Mesendoderm (in vitro differentiated cells): ENCODE measurements at regions not wholly inside any gene's neighbourhood (a gene's known extent, or its start where the extent isn't known, plus 50 kb on each side); places are given as distances from the start of the nearest gene placed in this dataset.
"Not testable (repeated sequence)": the region's sequence is repeated elsewhere in the genome, so short reads cannot be mapped to it uniquely, and the experiment has no call there.

Experiments
- DNase-seq: peaks from one replicate; pipeline ENCODE4 v3.0.0; 2013
- H2AK5ac ChIP-seq: 2 replicates; pipeline ENCODE4 v1.6.1; 2013; ENCODE audit warnings: low read length, inconsistent platforms
- H2BK120ac ChIP-seq: 2 replicates; pipeline ENCODE4 v1.6.1; 2013; ENCODE audit warnings: low read depth, mild to moderate bottlenecking, low read length, moderate library complexity, mixed read lengths
- H2BK15ac ChIP-seq: replicated peaks from 2 replicates; pipeline ENCODE4 v1.6.1; 2013; ENCODE audit warnings: low read depth, mild to moderate bottlenecking, moderate library complexity
- H2BK5ac ChIP-seq: 2 replicates; pipeline ENCODE4 v1.6.1; 2013; ENCODE audit warnings: low read length, inconsistent platforms
- H3K18ac ChIP-seq: 2 replicates; pipeline ENCODE4 v1.6.1; 2013; ENCODE audit warnings: mild to moderate bottlenecking, low read length, mixed read lengths
- H3K23ac ChIP-seq: one replicate; pipeline ENCODE4 v1.6.1; 2013; ENCODE audit warnings: low read length
- H3K27ac ChIP-seq: 2 replicates; pipeline ENCODE4 v1.5.1; 2013; ENCODE audit warnings: low read depth, mild to moderate bottlenecking, inconsistent platforms, low read length, moderate library complexity
- H3K27me3 ChIP-seq: 2 replicates; pipeline ENCODE4 v1.6.1; 2013; ENCODE audit warnings: low read length, control low read depth, mild to moderate bottlenecking, inconsistent platforms; ENCODE audit not compliant: insufficient read depth, poor library complexity
- H3K36me3 ChIP-seq: 2 replicates; pipeline ENCODE4 v1.6.1; 2013; ENCODE audit warnings: low read length, inconsistent platforms; ENCODE audit not compliant: control insufficient read depth, insufficient read depth
- H3K4ac ChIP-seq: one replicate; pipeline ENCODE4 v1.6.1; 2013; ENCODE audit warnings: low read depth, mild to moderate bottlenecking, low read length, moderate library complexity
- H3K4me1 ChIP-seq: 2 replicates; pipeline ENCODE4 v1.6.1; 2013; ENCODE audit warnings: low read depth, low read length, inconsistent platforms; ENCODE audit not compliant: control insufficient read depth
- H3K4me2 ChIP-seq: 2 replicates; pipeline ENCODE4 v1.6.1; 2013; ENCODE audit warnings: low read length
- H3K4me3 ChIP-seq: 2 replicates; pipeline ENCODE4 v1.5.1; 2013; ENCODE audit warnings: mild to moderate bottlenecking, low read length
- H3K56ac ChIP-seq: one replicate; pipeline ENCODE4 v1.6.1; 2013; ENCODE audit warnings: low read length
- H3K79me1 ChIP-seq: 2 replicates; pipeline ENCODE4 v1.6.1; 2013; ENCODE audit warnings: low read length, inconsistent platforms
- H3K79me2 ChIP-seq: 2 replicates; pipeline ENCODE4 v1.6.1; 2013; ENCODE audit warnings: mild to moderate bottlenecking, low read length; ENCODE audit not compliant: control insufficient read depth, insufficient read depth
- H3K9ac ChIP-seq: 2 replicates; pipeline ENCODE4 v1.6.1; 2013; ENCODE audit warnings: low read length, inconsistent platforms
- H4K5ac ChIP-seq: one replicate; pipeline ENCODE4 v1.6.1; 2013; ENCODE audit warnings: low read length
- H4K8ac ChIP-seq: one replicate; pipeline ENCODE4 v1.6.1; 2013; ENCODE audit warnings: low read depth, mild to moderate bottlenecking, control low read depth, low read length, moderate library complexity
- WGBS: extraction: QIAGEN DNeasy Blood & Tissue Kit; methylation state at CpG from one replicate; pipeline ENCODE4 v1.1.7; 2013; ENCODE audit warnings: low lambda C conversion rate, missing lambda C conversion rate; ENCODE audit not compliant: insufficient coverage; ENCODE audit errors: extremely low coverage; 5-methylcytosine and 5-hydroxymethylcytosine counted together

- H2AK5ac ChIP-seq, H3K56ac ChIP-seq, H2BK120ac ChIP-seq, H3K79me1 ChIP-seq, H3K36me3 ChIP-seq, H4K8ac ChIP-seq, H2BK15ac ChIP-seq, DNase-seq, H3K4ac ChIP-seq, H4K5ac ChIP-seq, H3K4me1 ChIP-seq, H3K9ac ChIP-seq, H3K4me2 ChIP-seq, H2BK5ac ChIP-seq, H3K79me2 ChIP-seq, H3K18ac ChIP-seq, H3K27me3 ChIP-seq, H3K27ac ChIP-seq, H3K23ac ChIP-seq, H3K4me3 ChIP-seq: not testable (repeated sequence)
- WGBS = no CpG with 5 or more reads among the region's 4 CpGs
These were observed 487.2 kb upstream of the ADGRL4 start for GRCh38 chr1:79493702-79494101.

- not testable (repeated sequence) for H2AK5ac ChIP-seq, H3K27me3 ChIP-seq, H3K23ac ChIP-seq, H3K4me3 ChIP-seq, H3K36me3 ChIP-seq, H3K79me2 ChIP-seq, H3K4me1 ChIP-seq, H4K8ac ChIP-seq, H3K56ac ChIP-seq, H4K5ac ChIP-seq, H2BK5ac ChIP-seq, H3K4me2 ChIP-seq, H3K9ac ChIP-seq, H3K4ac ChIP-seq, H3K18ac ChIP-seq, H2BK15ac ChIP-seq, H2BK120ac ChIP-seq, DNase-seq, H3K79me1 ChIP-seq
- no CpG with 5 or more reads among the region's 4 CpGs for WGBS
- peak overlapping the region; percentile 70 for H3K27ac ChIP-seq
These were observed 482.1 kb upstream of the ADGRL4 start for GRCh38 chr1:79488572-79489121.

GRCh38 chr1:79478728-79479373 is 472.3 kb upstream of the ADGRL4 start:
- no peak overlapping the region for H4K8ac ChIP-seq
- no peaks in the 10 kb centered on the region for H3K79me2 ChIP-seq
- no CpG with 5 or more reads among the region's 9 CpGs for WGBS

DNA sequence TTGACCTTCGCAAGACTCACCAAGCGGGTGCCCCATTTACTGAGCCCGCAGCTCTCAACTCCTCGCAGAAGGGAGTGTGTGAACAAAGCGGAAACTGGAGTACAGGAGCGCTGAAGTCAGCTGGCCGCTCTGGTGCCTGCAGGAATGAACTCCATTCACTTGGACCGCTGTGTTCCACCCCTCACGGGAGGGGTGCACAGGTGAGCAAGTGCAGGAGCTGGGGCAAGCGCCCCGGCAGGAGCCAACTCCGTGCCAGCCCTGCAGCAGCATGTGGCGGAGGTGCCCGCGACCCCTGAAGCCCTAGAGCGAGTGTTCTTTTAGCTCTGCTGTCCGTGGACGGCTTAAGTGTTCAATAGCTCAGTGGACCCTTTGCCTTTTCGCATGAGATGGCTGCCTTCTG is 471.6 kb upstream of the ADGRL4 start:
- Histone ChIP-seq H3K4me1 (no peaks in the 10 kb centered on the region), H2BK15ac (no peak overlapping the region), H4K5ac (no peak overlapping the region), H3K9ac (no peak overlapping the region), H3K27me3 (no peaks in the 10 kb centered on the region), H3K23ac (no peak overlapping the region), H3K79me1 (no peaks in the 10 kb centered on the region), H3K4me2 (no peak overlapping the region), H2BK120ac (no peak overlapping the region), H4K8ac (no peak overlapping the region), H3K56ac (no peak overlapping the region), H3K27ac (no peak overlapping the region), H2BK5ac (no peak overlapping the region), H3K18ac (no peak overlapping the region), H3K4ac (no peak overlapping the region), H2AK5ac (no peak overlapping the region), H3K4me3 (no peak overlapping the region), H3K79me2 (no peaks in the 10 kb centered on the region), H3K36me3 (no peaks in the 10 kb centered on the region)
- no CpG with 5 or more reads among the region's 19 CpGs for WGBS
- DNase-seq = no peak

More at GRCh38 chr1:79478728-79479373, 472.3 kb upstream of the ADGRL4 start:
- Histone ChIP-seq H3K36me3 (no peaks in the 10 kb centered on the region), H3K27me3 (no peaks in the 10 kb centered on the region), H3K4ac (no peak overlapping the region), H3K79me1 (no peaks in the 10 kb centered on the region), H3K4me3 (no peak overlapping the region), H3K23ac (no peak overlapping the region), H3K56ac (no peak overlapping the region), H2BK120ac (no peak overlapping the region), H3K18ac (no peak overlapping the region), H3K27ac (no peak overlapping the region), H3K9ac (no peak overlapping the region), H2BK5ac (no peak overlapping the region), H4K5ac (no peak overlapping the region), H2BK15ac (no peak overlapping the region), H2AK5ac (no peak overlapping the region), H3K4me2 (no peak overlapping the region), H3K4me1 (no peaks in the 10 kb centered on the region)
- DNase-seq = no peak

DNA sequence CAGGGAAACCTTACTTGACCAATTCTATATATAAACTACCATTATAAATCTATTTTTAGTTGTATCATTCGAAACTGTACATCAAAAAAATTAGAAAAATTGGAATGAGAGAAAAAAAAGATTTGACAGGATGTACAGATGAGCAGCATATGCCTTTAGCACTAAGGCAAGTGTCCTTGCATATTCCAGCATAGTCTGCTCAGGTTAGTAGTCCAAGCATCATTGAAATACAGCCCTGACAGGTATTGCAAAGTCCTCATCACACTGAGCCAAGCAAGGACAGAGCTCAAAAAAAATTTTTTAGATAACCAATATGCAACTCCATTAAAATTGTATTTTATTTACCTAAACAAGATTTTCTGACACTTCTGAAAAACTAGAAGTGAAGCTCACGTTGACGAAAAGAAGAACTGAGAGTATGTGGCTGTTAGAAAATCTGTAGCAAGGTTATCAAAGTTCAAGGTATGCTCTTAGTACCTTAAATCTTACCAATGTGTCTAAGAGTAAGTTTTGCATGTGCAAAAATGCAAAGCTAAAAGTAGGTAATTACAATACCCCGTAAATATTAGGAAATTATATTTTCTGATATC is 465.6 kb upstream of the ADGRL4 start:
- 100% methylated on average over 1 of the region's 4 CpGs for WGBS
- H4K8ac ChIP-seq = no peak overlapping the region

DNA sequence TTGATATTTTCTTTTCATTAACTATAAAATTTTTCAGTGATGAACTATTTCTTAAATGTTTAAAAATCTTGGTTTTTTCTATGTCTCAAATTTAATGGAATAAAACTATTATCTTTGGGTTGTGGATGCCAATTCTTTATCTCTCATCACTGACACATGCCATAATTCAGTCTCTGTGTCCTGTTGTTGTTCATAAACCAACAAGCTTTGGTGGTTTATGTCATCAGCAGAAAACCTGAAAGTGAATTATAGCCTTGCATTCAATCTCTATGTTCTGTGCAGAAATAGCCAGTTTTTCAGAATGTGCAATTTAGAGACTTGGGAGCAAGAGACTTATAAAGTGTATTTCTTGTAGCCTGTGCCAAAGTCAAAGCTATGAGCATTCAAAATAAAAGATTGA is 462.6 kb upstream of the ADGRL4 start:
- Histone ChIP-seq H3K56ac (no peak overlapping the region), H4K8ac (no peak overlapping the region), H3K36me3 (no peaks in the 10 kb centered on the region), H3K4ac (no peak overlapping the region), H3K79me1 (no peaks in the 10 kb centered on the region), H2BK15ac (no peak overlapping the region), H3K4me2 (no peak overlapping the region), H3K79me2 (no peaks in the 10 kb centered on the region), H3K18ac (no peak overlapping the region), H3K4me1 (no peaks in the 10 kb centered on the region), H3K9ac (no peak overlapping the region), H3K4me3 (no peak overlapping the region), H3K27ac (no peak overlapping the region), H3K27me3 (no peaks in the 10 kb centered on the region), H4K5ac (no peak overlapping the region), H2BK120ac (no peak overlapping the region), H3K23ac (no peak overlapping the region), H2AK5ac (no peak overlapping the region), H2BK5ac (no peak overlapping the region)
- DNase-seq = no peak

More for the DNA sequence above, 465.6 kb upstream of the ADGRL4 start:
- H3K23ac ChIP-seq = no peak overlapping the region
- H3K27ac ChIP-seq = no peak overlapping the region
- no peak overlapping the region for H3K4me3 ChIP-seq
- H2BK15ac ChIP-seq = no peak overlapping the region
- no peaks in the 10 kb centered on the region for H3K36me3 ChIP-seq
- no peak overlapping the region for H3K4ac ChIP-seq
- H3K9ac ChIP-seq = no peak overlapping the region
- H4K5ac ChIP-seq = no peak overlapping the region
- no peaks in the 10 kb centered on the region for H3K4me1 ChIP-seq
- H2BK120ac ChIP-seq = no peak overlapping the region
- no peaks in the 10 kb centered on the region for H3K79me1 ChIP-seq
- no peak for DNase-seq
- no peak overlapping the region for H3K4me2 ChIP-seq
- no peaks in the 10 kb centered on the region for H3K27me3 ChIP-seq
- no peaks in the 10 kb centered on the region for H3K79me2 ChIP-seq
- H3K18ac ChIP-seq = no peak overlapping the region
- H3K56ac ChIP-seq = no peak overlapping the region
- no peak overlapping the region for H2BK5ac ChIP-seq
- no peak overlapping the region for H2AK5ac ChIP-seq
